Spleen (tissue), 11 donors: ENCODE measurements at regions not wholly inside any gene's neighbourhood (a gene's known extent, or its start where the extent isn't known, plus 50 kb on each side); places are given as distances from the start of the nearest gene placed in this dataset.

Source experiments
- DNase-seq: peaks from one replicate; pipeline ENCODE4 v3.0.0-alpha.2; 2020
- H3K27ac ChIP-seq, 8 donors: fragments of 200-600 bp; sonication (generic) in 7 of 8; 1 replicate in 4 of 8; 2 replicates in 4 of 8; pipeline versions ENCODE4 v1.5.0 to v1.8.0; 2016 to 2021; ENCODE audit warnings: inconsistent platforms in 4 of 8, mild to moderate bottlenecking in 4 of 8, moderate library complexity in 1 of 8
- H3K27me3 ChIP-seq, 7 donors: fragments of 200-600 bp; sonication (generic) in 6 of 7; replicated peaks in 1 of 7; 1 replicate in 4 of 7; 2 replicates in 3 of 7; pipeline versions ENCODE4 v1.5.0 to v1.8.0; 2016 to 2021; ENCODE audit warnings: inconsistent platforms in 3 of 7, mild to moderate bottlenecking in 1 of 7
- H3K36me3 ChIP-seq, 6 donors: fragments of 200-600 bp; sonication (generic) in 5 of 6; 1 replicate in 4 of 6; 2 replicates in 2 of 6; pipeline versions ENCODE4 v1.5.0 to v1.8.0; 2016 to 2021; ENCODE audit warnings: inconsistent platforms in 2 of 6
- H3K4me1 ChIP-seq, 6 donors: fragments of 200-600 bp; sonication (generic) in 5 of 6; 1 replicate in 3 of 6; 2 replicates in 3 of 6; pipeline versions ENCODE4 v1.5.0 to v1.8.0; 2016 to 2021; ENCODE audit warnings: inconsistent platforms in 3 of 6
- H3K4me3 ChIP-seq, 8 donors: fragments of 200-600 bp; sonication (generic) in 7 of 8; 1 replicate in 4 of 8; 2 replicates in 4 of 8; pipeline versions ENCODE4 v1.5.0 to v1.8.0; 2016 to 2021; ENCODE audit warnings: inconsistent platforms in 4 of 8, mild to moderate bottlenecking in 4 of 8, moderate library complexity in 2 of 8
- H3K9me3 ChIP-seq, 8 donors: fragments of 200-600 bp; sonication (generic) in 7 of 8; 1 replicate in 4 of 8; 2 replicates in 4 of 8; pipeline versions ENCODE4 v1.5.0 to v1.8.0; 2016 to 2021; ENCODE audit warnings: inconsistent platforms in 4 of 8
- CTCF ChIP-seq, 11 experiments: fragments of 200-600 bp in 7 of 11; fragments of 450-650 bp in 4 of 11; sonication (generic) in 4 of 11; IDR thresholded peaks in 8 of 11; conservative IDR thresholded peaks in 3 of 11; 1 replicate in 7 of 11; 2 replicates in 4 of 11; pipeline versions ENCODE4 v1.4.0 to v1.8.0; 2016 to 2021; ENCODE audit warnings: antibody characterized with exemption in 11 of 11, inconsistent platforms in 4 of 11, mild to moderate bottlenecking in 1 of 11
- POLR2A ChIP-seq, 3 donors: fragments of 450-650 bp; IDR thresholded peaks; one replicate each; pipeline ENCODE4 v1.5.1; 2017; ENCODE audit warnings: antibody characterized with exemption in 3 of 3, mild to moderate bottlenecking in 1 of 3
- POLR2AphosphoS5 ChIP-seq, 3 donors: sonication (generic); formaldehyde crosslinking; IDR thresholded peaks; one replicate each; pipeline ENCODE4 v1.5.1; 2017; ENCODE audit warnings: antibody characterized with exemption in 3 of 3
- WGBS, 5 donors: extraction: QIAGEN DNeasy Blood & Tissue Kit in 3 of 5; methylation state at CpG; one replicate each; pipeline versions ENCODE4 v1.1.5 to v1.1.7; 2013 to 2018; 5-methylcytosine and 5-hydroxymethylcytosine counted together
- intact Hi-C: fragments of 100-400 bp; cut with DNase I; formaldehyde crosslinking; loops from one replicate; pipeline ENCODE4 v1.15.0; 2023; ENCODE audit warnings: low total_unique reads
- donor health status: healthy with polysubstance abuse.
- donor health status: DM: no; HTN: no; CAD: no; lungs with moderate emphysema.
- donor health status: DM: no; HTN: no; CAD: no.
- donor health status: Bipolar disorder and iron deficiency.
- donor health status: healthy.
- donor health status: DM: no; HTN: no; CAD: no.
- donor health status: DM: yes; HTN: yes; CAD: no.

GRCh38 chr3:104988496-104988895, 378.2 kb upstream of the ALCAM start:
- intact Hi-C loops, result no loop called here
- Histone ChIP-seq H3K9me3 (no peaks in the 10 kb centered on the region), H3K36me3 (no peaks in the 10 kb centered on the region), H3K4me1 (no peaks in the 10 kb centered on the region), H3K4me3 (no peak overlapping the region), H3K27me3 (no peaks in the 10 kb centered on the region), H3K27ac (no peak overlapping the region)
- no peak for TF ChIP-seq CTCF (IDR thresholded peaks at IDR 0.05 in 8 of 11, conservative IDR thresholded peaks at IDR 0.05 in 3 of 11)
- no peak for TF ChIP-seq POLR2AphosphoS5 (IDR thresholded peaks at IDR 0.05)
- TF ChIP-seq POLR2A (IDR thresholded peaks at IDR 0.05), result no peak
- WGBS, 5 donors, result 74 to 94% (median 83%) methylated on average over 3 of the region's 3 CpGs
- DNase-seq, result no peak

- H3K4me1 ChIP-seq, result no peaks in the 10 kb centered on the region
- H3K27me3 ChIP-seq, result no peaks in the 10 kb centered on the region
- H3K36me3 ChIP-seq, result no peaks in the 10 kb centered on the region
- H3K27ac ChIP-seq, result no peak overlapping the region
- intact Hi-C loops, result no loop called here
- WGBS, 5 donors, result 51 to 77% (median 56%) methylated on average over 1 of the region's 1 CpG
- TF ChIP-seq POLR2A (IDR thresholded peaks at IDR 0.05) (no peak), POLR2AphosphoS5 (IDR thresholded peaks at IDR 0.05) (no peak)
- no peak overlapping the region for H3K4me3 ChIP-seq
- DNase-seq, result no peak
- H3K9me3 ChIP-seq, result no peaks in the 10 kb centered on the region
Observed at GRCh38 chr3:104989878-104990277, 376.8 kb upstream of the ALCAM start.

- DNase-seq, result no peak
- TF ChIP-seq POLR2A (IDR thresholded peaks at IDR 0.05), result no peak
- TF ChIP-seq CTCF (IDR thresholded peaks at IDR 0.05 in 8 of 11, conservative IDR thresholded peaks at IDR 0.05 in 3 of 11), result no peak
- TF ChIP-seq POLR2AphosphoS5 (IDR thresholded peaks at IDR 0.05), result no peak
- H3K36me3 ChIP-seq, result no peaks in the 10 kb centered on the region
- no peaks in the 10 kb centered on the region for H3K27me3 ChIP-seq
- H3K9me3 ChIP-seq, result no peaks in the 10 kb centered on the region
- WGBS, 5 donors, result 55 to 76% (median 66%) methylated on average over 2 of the region's 2 CpGs
- no peak overlapping the region for H3K27ac ChIP-seq
- intact Hi-C loops, result no loop called here
- no peak overlapping the region for H3K4me3 ChIP-seq
- no peaks in the 10 kb centered on the region for H3K4me1 ChIP-seq
Observed at GRCh38 chr3:104990758-104991157, 376.0 kb upstream of the ALCAM start.

GRCh38 chr3:104992676-104993075, 374.0 kb upstream of the ALCAM start:
- Histone ChIP-seq H3K27ac (no peak overlapping the region), H3K36me3 (no peaks in the 10 kb centered on the region), H3K4me1 (no peaks in the 10 kb centered on the region), H3K4me3 (no peak overlapping the region), H3K9me3 (peaks cover 0 to 11% (median under 1%) of the 10 kb centered on the region in 8 donors), H3K27me3 (no peaks in the 10 kb centered on the region)
- TF ChIP-seq POLR2A (IDR thresholded peaks at IDR 0.05) (no peak), POLR2AphosphoS5 (IDR thresholded peaks at IDR 0.05) (no peak), CTCF (IDR thresholded peaks at IDR 0.05 in 8 of 11, conservative IDR thresholded peaks at IDR 0.05 in 3 of 11) (no peak)
- WGBS, 5 donors, result 75 to 86% (median 81%) methylated on average over 3 of the region's 3 CpGs
- no peak for DNase-seq
- intact Hi-C loops, result no loop called here

- TF ChIP-seq POLR2AphosphoS5 (IDR thresholded peaks at IDR 0.05) (no peak), CTCF (IDR thresholded peaks at IDR 0.05 in 8 of 11, conservative IDR thresholded peaks at IDR 0.05 in 3 of 11) (no peak), POLR2A (IDR thresholded peaks at IDR 0.05) (no peak)
- Histone ChIP-seq H3K4me3 (no peak overlapping the region), H3K27me3 (no peaks in the 10 kb centered on the region), H3K4me1 (no peaks in the 10 kb centered on the region), H3K36me3 (no peaks in the 10 kb centered on the region), H3K27ac (no peak overlapping the region), H3K9me3 (peaks cover 0 to 5% (median 0%) of the 10 kb centered on the region in 8 donors)
- intact Hi-C loops, result no loop called here
- DNase-seq, result no peak
Observed at GRCh38 chr3:105006164-105006563, 360.5 kb upstream of the ALCAM start.
